ENCODE measurements at regions not wholly inside any gene's neighbourhood (a gene's known extent, or its start where the extent isn't known, plus 50 kb on each side); places are given as distances from the start of the nearest gene placed in this dataset.

DNA sequence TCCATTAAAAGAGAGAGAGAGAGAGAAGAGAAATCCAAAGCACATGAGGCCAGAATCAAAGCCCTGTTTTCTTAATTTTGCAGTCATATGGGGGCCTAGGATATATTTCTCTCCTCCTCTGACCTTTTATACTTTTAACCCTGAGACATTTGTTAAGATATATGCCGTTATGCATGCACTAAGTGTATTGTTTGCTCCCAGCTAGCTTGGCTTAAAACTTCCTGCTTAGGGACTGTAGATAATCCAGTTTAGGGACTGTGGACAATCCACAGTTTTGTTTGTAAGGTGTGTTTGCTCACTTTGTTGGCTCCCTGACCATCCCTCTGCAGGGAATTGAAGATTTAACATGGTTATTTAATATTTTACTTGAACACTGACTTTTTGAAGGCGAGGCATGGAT lies 166.3 kb upstream of the TSHZ2 start:
- no peaks in the 10 kb centered on the region for H4K20me1 ChIP-seq (ENCODE audit: insufficient read depth, low read length)
- H3K27me3 ChIP-seq (ENCODE audit: insufficient read depth, low read length, poor library complexity) = peaks cover 16% of the 10 kb centered on the region
- no peak overlapping the region for H3K9ac ChIP-seq (ENCODE audit: low read depth, low read length)
- TF ChIP-seq EZH2 (IDR thresholded peaks at IDR 0.05; ENCODE audit: borderline replicate concordance, low read depth, low read length, severe bottlenecking) = no peak
- TF ChIP-seq, protein P1, sequence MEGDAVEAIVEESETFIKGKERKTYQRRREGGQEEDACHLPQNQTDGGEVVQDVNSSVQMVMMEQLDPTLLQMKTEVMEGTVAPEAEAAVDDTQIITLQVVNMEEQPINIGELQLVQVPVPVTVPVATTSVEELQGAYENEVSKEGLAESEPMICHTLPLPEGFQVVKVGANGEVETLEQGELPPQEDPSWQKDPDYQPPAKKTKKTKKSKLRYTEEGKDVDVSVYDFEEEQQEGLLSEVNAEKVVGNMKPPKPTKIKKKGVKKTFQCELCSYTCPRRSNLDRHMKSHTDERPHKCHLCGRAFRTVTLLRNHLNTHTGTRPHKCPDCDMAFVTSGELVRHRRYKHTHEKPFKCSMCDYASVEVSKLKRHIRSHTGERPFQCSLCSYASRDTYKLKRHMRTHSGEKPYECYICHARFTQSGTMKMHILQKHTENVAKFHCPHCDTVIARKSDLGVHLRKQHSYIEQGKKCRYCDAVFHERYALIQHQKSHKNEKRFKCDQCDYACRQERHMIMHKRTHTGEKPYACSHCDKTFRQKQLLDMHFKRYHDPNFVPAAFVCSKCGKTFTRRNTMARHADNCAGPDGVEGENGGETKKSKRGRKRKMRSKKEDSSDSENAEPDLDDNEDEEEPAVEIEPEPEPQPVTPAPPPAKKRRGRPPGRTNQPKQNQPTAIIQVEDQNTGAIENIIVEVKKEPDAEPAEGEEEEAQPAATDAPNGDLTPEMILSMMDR (IDR thresholded peaks at IDR 0.05; ENCODE audit: borderline replicate concordance, extremely low read depth, low read length, poor library complexity, severe bottlenecking) = no peak
- no peak overlapping the region for H2AFZ ChIP-seq (ENCODE audit: low read depth, low read length)
- H3K4me3 ChIP-seq (ENCODE audit: low read depth in 1 of 2, low read length in 2 of 2) = no peak overlapping the region
- no peaks in the 10 kb centered on the region for H3K36me3 ChIP-seq (ENCODE audit: insufficient read depth, low read length)
- no peak overlapping the region for H3K27ac ChIP-seq (ENCODE audit: low read length)
- H3K79me2 ChIP-seq (ENCODE audit: insufficient read depth, low read length) = no peaks in the 10 kb centered on the region
- H3K9me3 ChIP-seq (ENCODE audit: insufficient read depth, low read length, severe bottlenecking) = no peaks in the 10 kb centered on the region
- ATAC-seq (ENCODE audit: insufficient read depth, low read depth) (no peak), DNase-seq (no peak)
- H3K4me2 ChIP-seq (ENCODE audit: insufficient read depth, low read length) = no peak overlapping the region
- H3K4me1 ChIP-seq (ENCODE audit: insufficient read depth, low read length) = no peaks in the 10 kb centered on the region

DNA sequence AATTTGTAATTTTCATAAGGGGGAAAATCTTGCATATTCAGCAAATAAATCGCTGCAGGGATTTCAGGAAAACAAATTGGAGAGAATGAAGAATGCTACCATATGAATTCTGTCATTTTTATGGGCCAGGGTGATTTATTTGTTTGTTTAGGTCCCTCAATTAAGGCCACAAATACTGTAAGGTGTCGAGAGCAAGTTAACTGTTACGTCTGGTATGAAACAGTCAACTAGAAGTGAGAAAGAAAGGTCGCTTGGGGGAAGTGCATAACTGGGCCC lies 166.9 kb upstream of the TSHZ2 start:
- no peak overlapping the region for H3K4me3 ChIP-seq (ENCODE audit: low read depth in 1 of 2, low read length in 2 of 2)
- no peak for TF ChIP-seq EZH2 (IDR thresholded peaks at IDR 0.05; ENCODE audit: borderline replicate concordance, low read depth, low read length, severe bottlenecking)
- TF ChIP-seq, protein P1 (IDR thresholded peaks at IDR 0.05; ENCODE audit: borderline replicate concordance, extremely low read depth, low read length, poor library complexity, severe bottlenecking) = no peak

DNA sequence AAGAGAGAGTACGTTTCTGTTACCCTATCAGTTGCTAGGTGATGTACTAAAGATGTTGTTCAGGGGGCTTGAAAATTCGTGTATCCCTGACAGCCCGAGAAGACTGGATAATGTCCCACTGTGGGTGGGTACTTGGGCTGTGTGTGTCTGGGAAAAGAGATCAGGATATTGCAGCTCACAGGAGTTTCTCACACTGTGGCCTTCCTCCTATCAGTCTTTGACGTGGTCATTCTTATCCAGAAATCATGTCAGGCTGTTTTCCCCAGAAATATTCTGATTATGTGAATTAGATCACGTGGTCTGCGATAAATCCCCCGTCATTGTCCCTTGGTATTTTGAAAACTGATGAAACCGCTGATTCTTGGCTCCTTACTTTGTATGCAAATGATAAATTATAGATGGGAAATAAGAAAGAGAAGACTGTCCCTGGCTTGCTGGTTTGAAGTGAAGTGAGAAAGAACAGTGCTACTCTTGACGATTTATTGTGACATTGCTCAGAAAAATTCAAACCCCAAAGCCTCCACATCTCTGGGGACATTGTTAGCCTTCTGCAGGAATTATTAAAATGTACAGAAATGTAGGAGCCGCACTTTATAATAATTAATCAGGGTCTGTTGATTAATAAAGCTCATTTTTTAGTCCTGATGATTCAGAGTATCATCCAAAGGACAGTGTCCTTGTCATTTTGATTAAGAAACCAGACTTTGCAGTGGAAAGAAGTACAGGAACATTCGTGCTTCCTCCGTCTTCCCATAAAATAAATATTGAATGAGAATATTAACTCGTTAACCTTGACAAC lies 167.5 kb upstream of the TSHZ2 start:
- no peak overlapping the region for H2AFZ ChIP-seq (ENCODE audit: low read depth, low read length)
- H3K79me2 ChIP-seq (ENCODE audit: insufficient read depth, low read length) = no peaks in the 10 kb centered on the region
- H3K4me1 ChIP-seq (ENCODE audit: insufficient read depth, low read length) = no peaks in the 10 kb centered on the region
- H3K9ac ChIP-seq (ENCODE audit: low read depth, low read length) = no peak overlapping the region
- DNase-seq (no peak), ATAC-seq (ENCODE audit: insufficient read depth, low read depth) (no peak)
- no peak overlapping the region for H3K4me2 ChIP-seq (ENCODE audit: insufficient read depth, low read length)
- no peaks in the 10 kb centered on the region for H4K20me1 ChIP-seq (ENCODE audit: insufficient read depth, low read length)
- H3K27me3 ChIP-seq (ENCODE audit: insufficient read depth, low read length, poor library complexity) = peaks cover 13% of the 10 kb centered on the region
- no peaks in the 10 kb centered on the region for H3K36me3 ChIP-seq (ENCODE audit: insufficient read depth, low read length)
- no peak overlapping the region for H3K4me3 ChIP-seq (ENCODE audit: low read depth in 1 of 2, low read length in 2 of 2)
- H3K27ac ChIP-seq (ENCODE audit: low read length) = no peak overlapping the region
- no peak for TF ChIP-seq EZH2 (IDR thresholded peaks at IDR 0.05; ENCODE audit: borderline replicate concordance, low read depth, low read length, severe bottlenecking)
- TF ChIP-seq, protein P1 (IDR thresholded peaks at IDR 0.05; ENCODE audit: borderline replicate concordance, extremely low read depth, low read length, poor library complexity, severe bottlenecking) = no peak
- H3K9me3 ChIP-seq (ENCODE audit: insufficient read depth, low read length, severe bottlenecking) = no peaks in the 10 kb centered on the region

More for the DNA sequence above, 166.9 kb upstream of the TSHZ2 start:
- H3K27me3 ChIP-seq (ENCODE audit: insufficient read depth, low read length, poor library complexity) = peaks cover 13% of the 10 kb centered on the region
- no peaks in the 10 kb centered on the region for H3K9me3 ChIP-seq (ENCODE audit: insufficient read depth, low read length, severe bottlenecking)
- no peaks in the 10 kb centered on the region for H3K36me3 ChIP-seq (ENCODE audit: insufficient read depth, low read length)
- no peak overlapping the region for H2AFZ ChIP-seq (ENCODE audit: low read depth, low read length)
- no peak overlapping the region for H3K9ac ChIP-seq (ENCODE audit: low read depth, low read length)
- H3K4me2 ChIP-seq (ENCODE audit: insufficient read depth, low read length) = no peak overlapping the region
- no peak overlapping the region for H3K27ac ChIP-seq (ENCODE audit: low read length)
- H3K4me1 ChIP-seq (ENCODE audit: insufficient read depth, low read length) = no peaks in the 10 kb centered on the region
- H3K79me2 ChIP-seq (ENCODE audit: insufficient read depth, low read length) = no peaks in the 10 kb centered on the region
- no peaks in the 10 kb centered on the region for H4K20me1 ChIP-seq (ENCODE audit: insufficient read depth, low read length)
- ATAC-seq (ENCODE audit: insufficient read depth, low read depth) (no peak), DNase-seq (no peak)
